ENCODE measurements at regions not wholly inside any gene's neighbourhood (a gene's known extent, or its start where the extent isn't known, plus 50 kb on each side); places are given as distances from the start of the nearest gene placed in this dataset.

- Mint-ChIP-seq H3K4me3 (no peak overlapping the region), H3K27me3 (no peaks in the 10 kb centered on the region), H3K4me1 (no peaks in the 10 kb centered on the region), H3K9me3 (no peaks in the 10 kb centered on the region), H3K27ac (no peak overlapping the region), H3K36me3 (ENCODE audit: low read depth) (no peaks in the 10 kb centered on the region)
- ChIA-PET POLR2A (no interaction called here), CTCF (no interaction called here)
- no peak for DNase-seq
These were observed 53.5 kb upstream of the PUDP start for GRCh38 chrX:7201496-7201895.

- H3K4me1 Mint-ChIP-seq = no peaks in the 10 kb centered on the region
- CTCF ChIA-PET = no interaction called here
- no peak for DNase-seq
- no peaks in the 10 kb centered on the region for H3K36me3 Mint-ChIP-seq (ENCODE audit: low read depth)
- no peaks in the 10 kb centered on the region for H3K27me3 Mint-ChIP-seq
- no peaks in the 10 kb centered on the region for H3K9me3 Mint-ChIP-seq
- H3K27ac Mint-ChIP-seq = no peak overlapping the region
- H3K4me3 Mint-ChIP-seq = no peak overlapping the region
- POLR2A ChIA-PET = no interaction called here
These were observed 50.5 kb upstream of the PUDP start for GRCh38 chrX:7198499-7198898.
